Gastroesophageal sphincter (tissue), 4 donors: ENCODE measurements at regions not wholly inside any gene's neighbourhood (a gene's known extent, or its start where the extent isn't known, plus 50 kb on each side); places are given as distances from the start of the nearest gene placed in this dataset.

Experiments used
- ATAC-seq: fragments of 150-250 bp; one replicate; pipeline ENCODE4 v1.9.1; 2016; ENCODE audit warnings: mild to moderate bottlenecking, moderate library complexity
- H3K27ac ChIP-seq, 4 donors: fragments of 200-600 bp; sonication (generic) in 3 of 4; 1 replicate in 3 of 4; 2 replicates in 1 of 4; pipeline ENCODE4 v1.5.1; 2016 to 2019
- H3K27me3 ChIP-seq: fragments of 200-600 bp; sonication (generic); one replicate; pipeline ENCODE4 v1.5.1; 2019
- H3K36me3 ChIP-seq, 2 donors: fragments of 200-600 bp; sonication (generic); one replicate each; pipeline ENCODE4 v1.5.1; 2019; ENCODE audit warnings: control low read depth in 1 of 2
- H3K4me1 ChIP-seq, 3 donors: fragments of 200-600 bp; sonication (generic); 1 replicate in 2 of 3; 2 replicates in 1 of 3; pipeline ENCODE4 v1.5.1; 2016 to 2019; ENCODE audit warnings: control low read depth in 2 of 3
- H3K4me3 ChIP-seq, 2 donors: fragments of 200-600 bp; sonication (generic); one replicate each; pipeline ENCODE4 v1.5.1; 2019; ENCODE audit warnings: mild to moderate bottlenecking in 1 of 2, moderate library complexity in 1 of 2
- H3K9me3 ChIP-seq, 3 donors: fragments of 200-600 bp; sonication (generic); one replicate each; pipeline ENCODE4 v1.5.1; 2017 to 2019; ENCODE audit warnings: control low read depth in 2 of 3
- EP300 ChIP-seq: sonication (generic); formaldehyde crosslinking; IDR thresholded peaks from one replicate; pipeline ENCODE4 v1.6.1; 2017; ENCODE audit warnings: antibody characterized with exemption, mild to moderate bottlenecking
- POLR2A ChIP-seq, 2 donors: fragments of 450-650 bp; IDR thresholded peaks; one replicate each; pipeline ENCODE4 v1.6.1; 2017; ENCODE audit warnings: antibody characterized with exemption in 2 of 2, mild to moderate bottlenecking in 2 of 2, moderate library complexity in 1 of 2
- POLR2AphosphoS5 ChIP-seq: sonication (generic); formaldehyde crosslinking; IDR thresholded peaks from one replicate; pipeline ENCODE4 v1.6.1; 2017; ENCODE audit warnings: antibody characterized with exemption
- WGBS, 2 donors: methylation state at CpG; one replicate each; pipeline ENCODE4 v1.1.5; 2018; ENCODE audit warnings: low coverage in 1 of 2; 5-methylcytosine and 5-hydroxymethylcytosine counted together
- TF ChIP-seq, protein P1 (sequence below), 4 experiments: fragments of 200-600 bp in 2 of 4; fragments of 450-650 bp in 2 of 4; sonication (generic) in 1 of 4; IDR thresholded peaks; one replicate each; pipeline ENCODE4 v1.5.1; 2017 to 2019; ENCODE audit warnings: antibody characterized with exemption in 4 of 4, mild to moderate bottlenecking in 2 of 4, moderate library complexity in 2 of 4

GRCh38 chr14:76946753-76947077 is 81.8 kb downstream of the IRF2BPL start:
- 100% methylated on average over 2 of the region's 6 CpGs; no CpG with 5 or more reads in 1 of the 2 donors for WGBS, 2 donors
- H3K9me3 ChIP-seq = no peaks in the 10 kb centered on the region
- H3K4me3 ChIP-seq = peak overlapping the region in 1 of 2 donors; percentile 24
- H3K36me3 ChIP-seq = no peaks in the 10 kb centered on the region
- H3K27me3 ChIP-seq = no peaks in the 10 kb centered on the region
- H3K4me1 ChIP-seq = peaks cover 0 to 48% (median 22%) of the 10 kb centered on the region in 3 donors
- TF ChIP-seq POLR2AphosphoS5 (no peak), EP300 (no peak), POLR2A (IDR thresholded peaks at IDR 0.05) (no peak)
- TF ChIP-seq, protein P1, sequence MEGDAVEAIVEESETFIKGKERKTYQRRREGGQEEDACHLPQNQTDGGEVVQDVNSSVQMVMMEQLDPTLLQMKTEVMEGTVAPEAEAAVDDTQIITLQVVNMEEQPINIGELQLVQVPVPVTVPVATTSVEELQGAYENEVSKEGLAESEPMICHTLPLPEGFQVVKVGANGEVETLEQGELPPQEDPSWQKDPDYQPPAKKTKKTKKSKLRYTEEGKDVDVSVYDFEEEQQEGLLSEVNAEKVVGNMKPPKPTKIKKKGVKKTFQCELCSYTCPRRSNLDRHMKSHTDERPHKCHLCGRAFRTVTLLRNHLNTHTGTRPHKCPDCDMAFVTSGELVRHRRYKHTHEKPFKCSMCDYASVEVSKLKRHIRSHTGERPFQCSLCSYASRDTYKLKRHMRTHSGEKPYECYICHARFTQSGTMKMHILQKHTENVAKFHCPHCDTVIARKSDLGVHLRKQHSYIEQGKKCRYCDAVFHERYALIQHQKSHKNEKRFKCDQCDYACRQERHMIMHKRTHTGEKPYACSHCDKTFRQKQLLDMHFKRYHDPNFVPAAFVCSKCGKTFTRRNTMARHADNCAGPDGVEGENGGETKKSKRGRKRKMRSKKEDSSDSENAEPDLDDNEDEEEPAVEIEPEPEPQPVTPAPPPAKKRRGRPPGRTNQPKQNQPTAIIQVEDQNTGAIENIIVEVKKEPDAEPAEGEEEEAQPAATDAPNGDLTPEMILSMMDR (IDR thresholded peaks at IDR 0.05) = no peak
- ATAC-seq = no peak
- peak overlapping the region in 3 of 4 donors; percentile 83 to 92 (median 85) for H3K27ac ChIP-seq

- no peak for TF ChIP-seq EP300
- TF ChIP-seq, protein P1 (IDR thresholded peaks at IDR 0.05) = no peak
- no peak for TF ChIP-seq POLR2A (IDR thresholded peaks at IDR 0.05)
- no peak for TF ChIP-seq POLR2AphosphoS5
- Histone ChIP-seq H3K27ac (no peak overlapping the region), H3K9me3 (no peaks in the 10 kb centered on the region), H3K4me1 (peaks cover 0 to 37% (median 15%) of the 10 kb centered on the region in 3 donors), H3K4me3 (no peak overlapping the region), H3K36me3 (no peaks in the 10 kb centered on the region), H3K27me3 (no peaks in the 10 kb centered on the region)
- WGBS, 2 donors = 79 to 96% methylated on average over 4 of the region's 4 CpGs
- ATAC-seq = no peak
These were observed 85.4 kb downstream of the IRF2BPL start for GRCh38 chr14:76943072-76943471.

DNA sequence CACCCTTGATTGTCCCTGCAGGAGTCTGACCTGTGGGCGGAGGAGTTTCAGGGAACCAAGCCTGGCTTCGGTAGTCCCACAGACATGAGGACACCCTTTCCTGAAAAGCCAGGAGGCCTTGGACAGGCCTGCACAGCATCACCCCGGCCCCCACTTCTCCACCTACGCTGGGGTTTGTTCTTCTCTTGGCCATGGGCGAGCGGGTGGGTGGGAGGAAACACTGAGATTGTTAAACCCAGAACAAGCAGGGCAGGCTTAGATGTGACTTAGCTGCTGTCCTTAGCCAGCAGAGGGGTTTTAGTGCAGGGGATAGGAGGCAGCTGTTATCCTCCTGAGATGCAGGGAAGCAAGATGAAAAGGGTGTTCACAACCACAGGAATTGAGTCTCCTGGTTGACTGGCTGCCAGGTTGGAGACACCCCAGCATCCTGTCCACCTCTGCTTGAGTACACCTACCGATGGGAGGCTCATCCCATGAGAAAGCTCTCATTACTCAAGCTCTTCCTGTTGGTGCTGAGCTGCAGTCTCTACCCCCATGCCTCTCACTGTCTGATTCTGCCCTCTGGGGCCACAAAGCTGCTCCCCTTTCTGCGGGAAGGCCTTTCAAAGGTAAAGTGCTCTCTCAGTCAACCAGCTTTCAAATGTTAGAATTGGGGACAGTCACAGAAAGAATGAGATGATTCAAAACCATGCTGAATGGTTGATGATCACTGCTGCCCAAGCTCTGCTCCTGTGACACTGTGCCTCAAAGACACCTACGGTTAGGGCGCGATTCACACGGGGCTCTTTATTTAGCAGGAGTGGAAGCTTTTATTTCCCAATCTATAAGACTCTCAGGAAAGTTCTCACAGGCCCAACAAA is 86.3 kb downstream of the IRF2BPL start:
- H3K4me3 ChIP-seq = no peak overlapping the region
- no peaks in the 10 kb centered on the region for H3K27me3 ChIP-seq
- 53 to 73% methylated on average over 3 to 6 of the region's 12 CpGs for WGBS, 2 donors
- no peaks in the 10 kb centered on the region for H3K36me3 ChIP-seq
- no peak for ATAC-seq
- H3K9me3 ChIP-seq = no peaks in the 10 kb centered on the region
- H3K27ac ChIP-seq = no peak overlapping the region
- TF ChIP-seq POLR2AphosphoS5 (no peak), EP300 (no peak)
- TF ChIP-seq, protein P1 (IDR thresholded peaks at IDR 0.05) = no peak
- peaks cover 0 to 37% (median 6%) of the 10 kb centered on the region in 3 donors for H3K4me1 ChIP-seq

- Histone ChIP-seq H3K9me3 (no peaks in the 10 kb centered on the region), H3K27me3 (no peaks in the 10 kb centered on the region), H3K27ac (no peak overlapping the region), H3K4me1 (peaks cover 0 to 37% (median 3%) of the 10 kb centered on the region in 3 donors), H3K4me3 (no peak overlapping the region), H3K36me3 (no peaks in the 10 kb centered on the region)
- no peak for TF ChIP-seq POLR2AphosphoS5
- no peak for TF ChIP-seq EP300
- TF ChIP-seq, protein P1 (IDR thresholded peaks at IDR 0.05) = no peak
- no peak for TF ChIP-seq POLR2A (IDR thresholded peaks at IDR 0.05)
- WGBS, 2 donors = 76% methylated on average over 3 of the region's 7 CpGs; no CpG with 5 or more reads in 1 of the 2 donors
- no peak for ATAC-seq
These were observed 87.0 kb downstream of the IRF2BPL start for GRCh38 chr14:76941544-76941943.
